ENCODE measurements at regions not wholly inside any gene's neighbourhood (a gene's known extent, or its start where the extent isn't known, plus 50 kb on each side); places are given as distances from the start of the nearest gene placed in this dataset.

- Histone ChIP-seq H3K4me3 (ENCODE audit: insufficient read depth, low read depth, low read length) (no peak overlapping the region), H3K4me1 (ENCODE audit: control insufficient read depth, insufficient read depth, low read length) (peaks cover 7% of the 10 kb centered on the region), H3K27ac (ENCODE audit: insufficient read depth, low read depth, low read length, poor library complexity, severe bottlenecking) (no peak overlapping the region), H3K36me3 (ENCODE audit: control insufficient read depth, insufficient read depth, low read length) (no peaks in the 10 kb centered on the region), H3K27me3 (ENCODE audit: control insufficient read depth, insufficient read depth, low read length, poor library complexity, severe bottlenecking) (no peaks in the 10 kb centered on the region), H3K9me3 (ENCODE audit: control insufficient read depth, low read length) (no peaks in the 10 kb centered on the region)
- WGBS, 2 experiments = 94 to 100% methylated on average over 7 of the region's 7 CpGs
These were observed 92.4 kb upstream of the WDR17 start for GRCh38 chr4:175973027-175973923.

GRCh38 chr4:175983636-175984035 is 82.0 kb upstream of the WDR17 start:
- Histone ChIP-seq H3K36me3 (ENCODE audit: control insufficient read depth, insufficient read depth, low read length) (no peaks in the 10 kb centered on the region), H3K27ac (ENCODE audit: insufficient read depth, low read depth, low read length, poor library complexity, severe bottlenecking) (no peak overlapping the region), H3K4me3 (ENCODE audit: insufficient read depth, low read depth, low read length) (no peak overlapping the region), H3K9me3 (ENCODE audit: control insufficient read depth, low read length) (no peaks in the 10 kb centered on the region), H3K4me1 (ENCODE audit: control insufficient read depth, insufficient read depth, low read length) (no peaks in the 10 kb centered on the region), H3K27me3 (ENCODE audit: control insufficient read depth, insufficient read depth, low read length, poor library complexity, severe bottlenecking) (no peaks in the 10 kb centered on the region)
- 77 to 89% methylated on average over 2 of the region's 2 CpGs for WGBS, 2 experiments

GRCh38 chr4:175986668-175987067 is 79.0 kb upstream of the WDR17 start:
- Histone ChIP-seq H3K4me1 (ENCODE audit: control insufficient read depth, insufficient read depth, low read length) (no peaks in the 10 kb centered on the region), H3K36me3 (ENCODE audit: control insufficient read depth, insufficient read depth, low read length) (no peaks in the 10 kb centered on the region), H3K27ac (ENCODE audit: insufficient read depth, low read depth, low read length, poor library complexity, severe bottlenecking) (no peak overlapping the region), H3K4me3 (ENCODE audit: insufficient read depth, low read depth, low read length) (no peak overlapping the region), H3K27me3 (ENCODE audit: control insufficient read depth, insufficient read depth, low read length, poor library complexity, severe bottlenecking) (no peaks in the 10 kb centered on the region), H3K9me3 (ENCODE audit: control insufficient read depth, low read length) (no peaks in the 10 kb centered on the region)
- WGBS, 2 experiments = 89 to 100% methylated on average over 1 of the region's 1 CpG

- Histone ChIP-seq H3K27ac (ENCODE audit: insufficient read depth, low read depth, low read length, poor library complexity, severe bottlenecking) (no peak overlapping the region), H3K9me3 (ENCODE audit: control insufficient read depth, low read length) (no peaks in the 10 kb centered on the region), H3K36me3 (ENCODE audit: control insufficient read depth, insufficient read depth, low read length) (no peaks in the 10 kb centered on the region), H3K4me3 (ENCODE audit: insufficient read depth, low read depth, low read length) (no peak overlapping the region), H3K4me1 (ENCODE audit: control insufficient read depth, insufficient read depth, low read length) (no peaks in the 10 kb centered on the region), H3K27me3 (ENCODE audit: control insufficient read depth, insufficient read depth, low read length, poor library complexity, severe bottlenecking) (no peaks in the 10 kb centered on the region)
- WGBS, 2 experiments = no CpG with 5 or more reads among the region's 1 CpG
These were observed 77.1 kb upstream of the WDR17 start for GRCh38 chr4:175988511-175988910.

GRCh38 chr4:175996206-175996605 is 69.4 kb upstream of the WDR17 start:
- H3K27ac ChIP-seq (ENCODE audit: insufficient read depth, low read depth, low read length, poor library complexity, severe bottlenecking) = no peak overlapping the region
- peaks cover 11% of the 10 kb centered on the region for H3K27me3 ChIP-seq (ENCODE audit: control insufficient read depth, insufficient read depth, low read length, poor library complexity, severe bottlenecking)
- H3K36me3 ChIP-seq (ENCODE audit: control insufficient read depth, insufficient read depth, low read length) = no peaks in the 10 kb centered on the region
- H3K4me3 ChIP-seq (ENCODE audit: insufficient read depth, low read depth, low read length) = no peak overlapping the region
- no peaks in the 10 kb centered on the region for H3K9me3 ChIP-seq (ENCODE audit: control insufficient read depth, low read length)
- H3K4me1 ChIP-seq (ENCODE audit: control insufficient read depth, insufficient read depth, low read length) = no peaks in the 10 kb centered on the region

- Histone ChIP-seq H3K27me3 (ENCODE audit: control insufficient read depth, insufficient read depth, low read length, poor library complexity, severe bottlenecking) (peaks cover 21% of the 10 kb centered on the region), H3K4me3 (ENCODE audit: insufficient read depth, low read depth, low read length) (no peak overlapping the region), H3K27ac (ENCODE audit: insufficient read depth, low read depth, low read length, poor library complexity, severe bottlenecking) (no peak overlapping the region), H3K4me1 (ENCODE audit: control insufficient read depth, insufficient read depth, low read length) (no peaks in the 10 kb centered on the region), H3K36me3 (ENCODE audit: control insufficient read depth, insufficient read depth, low read length) (no peaks in the 10 kb centered on the region), H3K9me3 (ENCODE audit: control insufficient read depth, low read length) (no peaks in the 10 kb centered on the region)
- WGBS, 2 experiments = 90 to 91% methylated on average over 2 of the region's 2 CpGs
These were observed 68.3 kb upstream of the WDR17 start for GRCh38 chr4:175997291-175997690.

- no peaks in the 10 kb centered on the region for H3K9me3 ChIP-seq (ENCODE audit: control insufficient read depth, low read length)
- no peaks in the 10 kb centered on the region for H3K4me1 ChIP-seq (ENCODE audit: control insufficient read depth, insufficient read depth, low read length)
- H3K27me3 ChIP-seq (ENCODE audit: control insufficient read depth, insufficient read depth, low read length, poor library complexity, severe bottlenecking) = peaks cover 30% of the 10 kb centered on the region
- no peak overlapping the region for H3K4me3 ChIP-seq (ENCODE audit: insufficient read depth, low read depth, low read length)
- H3K36me3 ChIP-seq (ENCODE audit: control insufficient read depth, insufficient read depth, low read length) = no peaks in the 10 kb centered on the region
- H3K27ac ChIP-seq (ENCODE audit: insufficient read depth, low read depth, low read length, poor library complexity, severe bottlenecking) = no peak overlapping the region
These were observed 66.9 kb upstream of the WDR17 start for GRCh38 chr4:175998782-175999181.

- Histone ChIP-seq H3K4me1 (ENCODE audit: control insufficient read depth, insufficient read depth, low read length) (no peaks in the 10 kb centered on the region), H3K9me3 (ENCODE audit: control insufficient read depth, low read length) (no peaks in the 10 kb centered on the region), H3K4me3 (ENCODE audit: insufficient read depth, low read depth, low read length) (no peak overlapping the region), H3K27me3 (ENCODE audit: control insufficient read depth, insufficient read depth, low read length, poor library complexity, severe bottlenecking) (peaks cover 30% of the 10 kb centered on the region), H3K36me3 (ENCODE audit: control insufficient read depth, insufficient read depth, low read length) (no peaks in the 10 kb centered on the region), H3K27ac (ENCODE audit: insufficient read depth, low read depth, low read length, poor library complexity, severe bottlenecking) (no peak overlapping the region)
- 86 to 89% methylated on average over 2 of the region's 2 CpGs for WGBS, 2 experiments
These were observed 65.7 kb upstream of the WDR17 start for GRCh38 chr4:175999944-176000343.

- Histone ChIP-seq H3K27me3 (ENCODE audit: control insufficient read depth, insufficient read depth, low read length, poor library complexity, severe bottlenecking) (peaks cover 30% of the 10 kb centered on the region), H3K9me3 (ENCODE audit: control insufficient read depth, low read length) (no peaks in the 10 kb centered on the region), H3K36me3 (ENCODE audit: control insufficient read depth, insufficient read depth, low read length) (no peaks in the 10 kb centered on the region), H3K27ac (ENCODE audit: insufficient read depth, low read depth, low read length, poor library complexity, severe bottlenecking) (peak overlapping the region; percentile 19), H3K4me3 (ENCODE audit: insufficient read depth, low read depth, low read length) (peak overlapping the region; percentile 50), H3K4me1 (ENCODE audit: control insufficient read depth, insufficient read depth, low read length) (no peaks in the 10 kb centered on the region)
- WGBS, 2 experiments = 0% methylated on average over 41 of the region's 41 CpGs
These were observed 64.3 kb upstream of the WDR17 start for GRCh38 chr4:176001151-176002006.

- H3K9me3 ChIP-seq (ENCODE audit: control insufficient read depth, low read length) = no peaks in the 10 kb centered on the region
- H3K36me3 ChIP-seq (ENCODE audit: control insufficient read depth, insufficient read depth, low read length) = no peaks in the 10 kb centered on the region
- WGBS, 2 experiments = 0% methylated on average over 44 of the region's 44 CpGs
- H3K27ac ChIP-seq (ENCODE audit: insufficient read depth, low read depth, low read length, poor library complexity, severe bottlenecking) = no peak overlapping the region
- peaks cover 30% of the 10 kb centered on the region for H3K27me3 ChIP-seq (ENCODE audit: control insufficient read depth, insufficient read depth, low read length, poor library complexity, severe bottlenecking)
- H3K4me1 ChIP-seq (ENCODE audit: control insufficient read depth, insufficient read depth, low read length) = no peaks in the 10 kb centered on the region
- peak overlapping the region; percentile 50 for H3K4me3 ChIP-seq (ENCODE audit: insufficient read depth, low read depth, low read length)
These were observed 63.5 kb upstream of the WDR17 start for GRCh38 chr4:176002007-176002613.

Data from ectodermal cell (in vitro differentiated cells).